Loucy (cell line): ENCODE measurements at regions not wholly inside any gene's neighbourhood (a gene's known extent, or its start where the extent isn't known, plus 50 kb on each side); places are given as distances from the start of the nearest gene placed in this dataset.

Source experiments
- H2AFZ ChIP-seq: fragments of 200-600 bp; sonication (generic); 2 replicates; pipeline ENCODE4 v1.6.0; 2016; ENCODE audit warnings: antibody characterized with exemption, mild to moderate bottlenecking, low read length, moderate library complexity
- H3F3A ChIP-seq: fragments of 200-600 bp; 2 replicates; pipeline ENCODE4 v1.6.0; 2016; ENCODE audit warnings: antibody characterized with exemption, low read depth, mild to moderate bottlenecking
- H3K27me3 ChIP-seq: fragments of 200-600 bp; sonication (generic); 2 replicates; pipeline ENCODE4 v1.6.1; 2014; ENCODE audit warnings: low read length, mild to moderate bottlenecking; ENCODE audit not compliant: insufficient read depth, poor library complexity, severe bottlenecking
- H3K36me3 ChIP-seq: fragments of 200-600 bp; sonication (generic); 2 replicates; pipeline ENCODE4 v1.6.1; 2016; ENCODE audit warnings: low read length; ENCODE audit not compliant: insufficient read depth
- H3K4me1 ChIP-seq: fragments of 200-600 bp; sonication (generic); 2 replicates; pipeline ENCODE4 v1.5.1; 2014; ENCODE audit warnings: low read length, mild to moderate bottlenecking; ENCODE audit not compliant: insufficient read depth, poor library complexity, severe bottlenecking
- H3K4me2 ChIP-seq: fragments of 200-600 bp; sonication (generic); 2 replicates; pipeline ENCODE4 v1.6.0; 2014; ENCODE audit warnings: antibody characterized with exemption, low read length, low read depth, mild to moderate bottlenecking; ENCODE audit not compliant: poor library complexity, severe bottlenecking
- H3K4me3 ChIP-seq: fragments of 200-600 bp; sonication (generic); 2 replicates; pipeline ENCODE4 v1.5.1; 2014; ENCODE audit warnings: low read length, mild to moderate bottlenecking, mixed read lengths; ENCODE audit not compliant: poor library complexity, severe bottlenecking
- H3K79me2 ChIP-seq: fragments of 200-600 bp; sonication (generic); 2 replicates; pipeline ENCODE4 v1.6.1; 2014; ENCODE audit warnings: low read length; ENCODE audit not compliant: insufficient read depth
- H3K9ac ChIP-seq: fragments of 200-600 bp; sonication (generic); 2 replicates; pipeline ENCODE4 v1.6.0; 2014; ENCODE audit warnings: mild to moderate bottlenecking, low read depth, low read length, moderate library complexity; ENCODE audit not compliant: poor library complexity, severe bottlenecking
- H3K9me2 ChIP-seq: fragments of 200-600 bp; sonication (generic); replicated peaks from 2 replicates; pipeline ENCODE4 v1.6.1; 2016; ENCODE audit warnings: low read depth, low read length, mixed read lengths
- H3K9me3 ChIP-seq: fragments of 200-600 bp; sonication (generic); 2 replicates; pipeline ENCODE4 v1.6.1; 2014; ENCODE audit warnings: mild to moderate bottlenecking, antibody characterized with exemption, low read length, low read depth; ENCODE audit not compliant: insufficient read depth
- H4K20me1 ChIP-seq: fragments of 200-600 bp; sonication (generic); 2 replicates; pipeline ENCODE4 v1.6.0; 2014; ENCODE audit warnings: antibody characterized with exemption, low read length, mild to moderate bottlenecking; ENCODE audit not compliant: insufficient read depth, poor library complexity, severe bottlenecking
- CTCF ChIP-seq: fragments of 200-600 bp; sonication (generic); conservative IDR thresholded peaks from 2 replicates; pipeline ENCODE4 v1.5.1; 2014; ENCODE audit warnings: mild to moderate bottlenecking, antibody characterized with exemption, low read length
- EZH2phosphoT487 ChIP-seq: fragments of 200-600 bp; IDR thresholded peaks from 2 replicates; pipeline ENCODE4 v1.6.1; 2018; ENCODE audit warnings: antibody characterized with exemption, mild to moderate bottlenecking, moderate library complexity, borderline replicate concordance

- H4K20me1 ChIP-seq, result no peaks in the 10 kb centered on the region
- TF ChIP-seq EZH2phosphoT487 (no peak), CTCF (no peak)
- no peak overlapping the region for H3K4me2 ChIP-seq
- H3F3A ChIP-seq, result no peaks in the 10 kb centered on the region
- H3K9ac ChIP-seq, result no peak overlapping the region
- no peaks in the 10 kb centered on the region for H3K27me3 ChIP-seq
- H2AFZ ChIP-seq, result no peak overlapping the region
- no peaks in the 10 kb centered on the region for H3K79me2 ChIP-seq
- H3K36me3 ChIP-seq, result no peaks in the 10 kb centered on the region
- no peaks in the 10 kb centered on the region for H3K9me2 ChIP-seq
- no peaks in the 10 kb centered on the region for H3K9me3 ChIP-seq
- H3K4me3 ChIP-seq, result no peak overlapping the region
- no peaks in the 10 kb centered on the region for H3K4me1 ChIP-seq
Measured at GRCh38 chr14:53884601-53885000, 72.0 kb downstream of the BMP4 start.

GRCh38 chr14:53883739-53884138 is 72.9 kb downstream of the BMP4 start:
- TF ChIP-seq CTCF, result no peak
- TF ChIP-seq EZH2phosphoT487, result no peak
- Histone ChIP-seq H3K79me2 (no peaks in the 10 kb centered on the region), H2AFZ (no peak overlapping the region), H3K4me1 (no peaks in the 10 kb centered on the region), H3K4me2 (no peak overlapping the region), H3K9me3 (no peaks in the 10 kb centered on the region), H3F3A (no peaks in the 10 kb centered on the region), H4K20me1 (no peaks in the 10 kb centered on the region), H3K9me2 (no peaks in the 10 kb centered on the region), H3K36me3 (no peaks in the 10 kb centered on the region), H3K27me3 (no peaks in the 10 kb centered on the region), H3K4me3 (no peak overlapping the region), H3K9ac (no peak overlapping the region)

- H3K9me3 ChIP-seq, result no peaks in the 10 kb centered on the region
- H3K27me3 ChIP-seq, result no peaks in the 10 kb centered on the region
- no peak overlapping the region for H3K4me3 ChIP-seq
- H2AFZ ChIP-seq, result no peak overlapping the region
- TF ChIP-seq EZH2phosphoT487 (no peak), CTCF (no peak)
- no peaks in the 10 kb centered on the region for H3K79me2 ChIP-seq
- no peaks in the 10 kb centered on the region for H3K9me2 ChIP-seq
- H3K36me3 ChIP-seq, result no peaks in the 10 kb centered on the region
- H3K4me2 ChIP-seq, result no peak overlapping the region
- no peaks in the 10 kb centered on the region for H4K20me1 ChIP-seq
- no peaks in the 10 kb centered on the region for H3K4me1 ChIP-seq
- H3F3A ChIP-seq, result no peaks in the 10 kb centered on the region
- no peak overlapping the region for H3K9ac ChIP-seq
Measured at GRCh38 chr14:53882684-53883083, 73.9 kb downstream of the BMP4 start.
